HCT116 (cell line): ENCODE measurements at regions not wholly inside any gene's neighbourhood (a gene's known extent, or its start where the extent isn't known, plus 50 kb on each side); places are given as distances from the start of the nearest gene placed in this dataset.

Experiments
- ATAC-seq: fragments of 200-7000 bp; cut with Tn5 transposase; 2 replicates; pipeline ENCODE4 v1.9.1; 2020; ENCODE audit warnings: mild to moderate bottlenecking, moderate library complexity
- BruUV-seq: library from RNA; stranded (reverse); fragments of 400-500 nt; replicated peaks from 2 replicates; lab custom pipeline; 2021; lab: Mats Ljungman, UMichigan
- CTCF ChIA-PET: fragments of 300-600 bp; sonication (Branson Sonifier 250); formaldehyde crosslinking; loops from one replicate; lab custom pipeline; 2021; ENCODE audit warnings: antibody characterized with exemption; lab: Charles Lee
- POLR2A ChIA-PET: fragments of 300-600, 350-600 bp; sonication (Branson Sonifier 250); formaldehyde crosslinking; loops from one replicate; lab custom pipeline; 2021; ENCODE audit warnings: antibody characterized with exemption; lab: Charles Lee
- RAD21 ChIA-PET, 2 experiments: fragments of 300-600 bp; sonication (Branson Sonifier 250); formaldehyde crosslinking; loops; one replicate each; lab custom pipeline; 2023; ENCODE audit warnings: low total read pairs in 2 of 2; ENCODE audit not compliant: uncharacterized antibody in 2 of 2, unreplicated experiment in 2 of 2, low non-redundant PET in 1 of 2; lab: Charles Lee
- DNase-seq: peaks from one replicate; pipeline ENCODE4 v3.0.0-alpha.2; 2010; ENCODE audit warnings: low read depth, low spot score
- H2AFZ ChIP-seq: fragments of 200-600 bp; shearing (Covaris generic), sonication (generic); 2 replicates; pipeline ENCODE4 v1.6.1; 2017; ENCODE audit warnings: low read depth, mixed run types, mixed read lengths, antibody characterized with exemption, low read length; ENCODE audit not compliant: poor library complexity, severe bottlenecking
- H3K27ac ChIP-seq: 2 replicates; pipeline ENCODE4 v1.5.1; 2012; ENCODE audit warnings: low read depth, low read length
- H3K27me3 ChIP-seq: fragments of 200-600 bp; sonication (generic); 2 replicates; pipeline ENCODE4 v1.6.1; 2016; ENCODE audit warnings: mixed run types, low read length, mixed read lengths; ENCODE audit not compliant: insufficient read depth
- H3K36me3 ChIP-seq, 2 experiments: fragments of 200-500 bp in 1 of 2; fragments of 200-600 bp in 1 of 2; sonication (Bioruptor generic) in 1 of 2; sonication (generic) in 1 of 2; 2 replicates each; pipeline versions ENCODE4 v1.5.1 to v1.6.1; 2014 to 2016; ENCODE audit warnings: low read length in 2 of 2, inconsistent platforms in 1 of 2, mixed read lengths in 1 of 2, mixed run types in 1 of 2; ENCODE audit not compliant: insufficient read depth in 2 of 2, control insufficient read depth in 1 of 2
- H3K4me1 ChIP-seq, 2 experiments: fragments of 200-600 bp in 1 of 2; sonication (generic) in 1 of 2; 2 replicates each; pipeline versions ENCODE4 v1.5.1 to v1.6.1; 2012 to 2017; ENCODE audit warnings: low read length in 2 of 2, inconsistent platforms in 1 of 2, mild to moderate bottlenecking in 1 of 2, mixed read lengths in 1 of 2, mixed run types in 1 of 2, moderate library complexity in 1 of 2; ENCODE audit not compliant: insufficient read depth in 2 of 2, control insufficient read depth in 1 of 2
- H3K4me2 ChIP-seq: fragments of 200-600 bp; sonication (generic); 2 replicates; pipeline ENCODE4 v1.6.1; 2017; ENCODE audit warnings: mixed run types, low read length, mixed read lengths
- H3K4me3 ChIP-seq, 2 experiments: fragments of 200-600 bp in 1 of 2; sonication (generic) in 1 of 2; replicated peaks in 1 of 2; 2 replicates each; pipeline ENCODE4 v1.5.1; 2011 to 2016; ENCODE audit warnings: low read length in 2 of 2, control low read depth in 1 of 2, low read depth in 1 of 2, mild to moderate bottlenecking in 1 of 2, mixed read lengths in 1 of 2, mixed run types in 1 of 2
- H3K79me2 ChIP-seq: fragments of 200-600 bp; sonication (generic); 2 replicates; pipeline ENCODE4 v1.6.1; 2017; ENCODE audit warnings: mild to moderate bottlenecking, mixed run types, low read length, moderate library complexity, mixed read lengths; ENCODE audit not compliant: insufficient read depth
- H3K9ac ChIP-seq: fragments of 200-600 bp; sonication (generic); 2 replicates; pipeline ENCODE4 v1.6.1; 2016; ENCODE audit warnings: low read length, mixed read lengths
- H3K9me2 ChIP-seq: fragments of 200-600 bp; sonication (generic), shearing (Covaris generic); 2 replicates; pipeline ENCODE4 v1.6.1; 2017; ENCODE audit warnings: mixed run types, mild to moderate bottlenecking, moderate library complexity; ENCODE audit not compliant: insufficient read depth
- H3K9me3 ChIP-seq, 2 experiments: fragments of 200-500 bp in 1 of 2; fragments of 200-600 bp in 1 of 2; sonication (Bioruptor generic) in 1 of 2; sonication (generic) in 1 of 2; 2 replicates each; pipeline ENCODE4 v1.6.1; 2014 to 2017; ENCODE audit warnings: low read length in 2 of 2, mixed read lengths in 2 of 2, inconsistent platforms in 1 of 2, low read depth in 1 of 2, mild to moderate bottlenecking in 1 of 2, mixed run types in 1 of 2, moderate library complexity in 1 of 2; ENCODE audit not compliant: control insufficient read depth in 1 of 2, insufficient read depth in 1 of 2
- H4K20me1 ChIP-seq: fragments of 200-600 bp; sonication (generic), shearing (Covaris generic); 2 replicates; pipeline ENCODE4 v1.6.1; 2017; ENCODE audit warnings: mixed run types, mild to moderate bottlenecking, moderate library complexity; ENCODE audit not compliant: insufficient read depth
- CBX3 ChIP-seq: IDR thresholded peaks from 2 replicates; pipeline ENCODE4 v1.6.1; 2012; ENCODE audit warnings: low read depth
- CEBPB ChIP-seq: IDR thresholded peaks from 2 replicates; pipeline ENCODE4 v1.6.1; 2012; ENCODE audit warnings: low read depth
- ELF1 ChIP-seq: IDR thresholded peaks from 2 replicates; pipeline ENCODE4 v1.6.1; 2012; ENCODE audit warnings: low read depth, borderline replicate concordance
- EZH2 ChIP-seq: fragments of 200-600 bp; sonication (generic); IDR thresholded peaks from 2 replicates; pipeline ENCODE4 v1.6.1; 2017; ENCODE audit warnings: antibody characterized with exemption, mixed run types
- FOSL1 ChIP-seq: IDR thresholded peaks from 2 replicates; pipeline ENCODE4 v1.6.1; 2012; ENCODE audit warnings: low read depth
- JUND ChIP-seq: IDR thresholded peaks from 2 replicates; pipeline ENCODE4 v1.6.1; 2012
- POLR2A ChIP-seq: IDR thresholded peaks from 2 replicates; pipeline ENCODE4 v1.7.0; 2011; ENCODE audit warnings: borderline replicate concordance; ENCODE audit not compliant: insufficient read depth, insufficient read length; ENCODE audit errors: extremely low read depth
- POLR2AphosphoS5 ChIP-seq: IDR thresholded peaks from 2 replicates; pipeline ENCODE4 v1.6.1; 2011; ENCODE audit warnings: mild to moderate bottlenecking, low read depth, low read length, moderate library complexity
- RAD21 ChIP-seq: IDR thresholded peaks from 2 replicates; pipeline ENCODE4 v1.6.1; 2012; ENCODE audit warnings: low read depth, mild to moderate bottlenecking
- SIN3A ChIP-seq: IDR thresholded peaks from 2 replicates; pipeline ENCODE4 v1.6.1; 2012; ENCODE audit warnings: low read depth
- TCF7L2 ChIP-seq: IDR thresholded peaks from 2 replicates; pipeline ENCODE4 v1.7.0; 2011; ENCODE audit warnings: borderline replicate concordance, inconsistent platforms; ENCODE audit not compliant: insufficient read depth, insufficient read length; ENCODE audit errors: extremely low read depth
- YY1 ChIP-seq: IDR thresholded peaks from 2 replicates; pipeline ENCODE4 v1.6.1; 2011; ENCODE audit warnings: low read length, low read depth, moderate library complexity, mild to moderate bottlenecking; ENCODE audit not compliant: insufficient replicate concordance; ENCODE audit errors: extremely low read depth
- ZFX ChIP-seq: fragments of 450-650 bp; IDR thresholded peaks from 2 replicates; pipeline ENCODE4 v1.6.1; 2017
- ZNF274 ChIP-seq: fragments of 200-500 bp; sonication (Bioruptor generic); IDR thresholded peaks from 2 replicates; pipeline ENCODE4 v1.6.1; 2014; ENCODE audit warnings: mild to moderate bottlenecking, low read depth, low read length, inconsistent platforms
- intact Hi-C: fragments of 100-400 bp; cut with micrococcal nuclease; formaldehyde crosslinking; loops from 2 replicates; pipeline ENCODE4 v1.10.0; 2022

- ATAC-seq, result no peak
- CTCF ChIA-PET, result no interaction called here
- Histone ChIP-seq H3K4me3 (no peak overlapping the region), H3K27me3 (no peaks in the 10 kb centered on the region)
- TF ChIP-seq CEBPB (no peak), JUND (no peak), FOSL1 (no peak), RAD21 (no peak), ELF1 (no peak), ZFX (no peak), POLR2A (no peak), CBX3 (no peak), EZH2 (no peak), SIN3A (no peak), ZNF274 (no peak), YY1 (no peak), POLR2AphosphoS5 (no peak)
- TF ChIP-seq, all 23 proteins: peak for 0
- Histone ChIP-seq H3K4me2 (no peak overlapping the region), H2AFZ (no peak overlapping the region), H4K20me1 (no peaks in the 10 kb centered on the region), H3K9me3 (no peaks in the 10 kb centered on the region), H3K9ac (no peak overlapping the region), H3K79me2 (no peaks in the 10 kb centered on the region), H3K27ac (no peak overlapping the region), H3K36me3 (no peaks in the 10 kb centered on the region), H3K4me1 (no peaks in the 10 kb centered on the region), H3K9me2 (no peaks in the 10 kb centered on the region)
- no peak for DNase-seq
- POLR2A ChIA-PET, result no interaction called here
- RAD21 ChIA-PET, result no interaction called here
- no TSS peak for BruUV-seq
- intact Hi-C loops, result no loop called here
Measured at GRCh38 chr3:166731701-166732100, 648.4 kb downstream of the ZBBX start.

- no peak for TF ChIP-seq EZH2
- TF ChIP-seq CEBPB, result no peak
- no peak for TF ChIP-seq ELF1
- TF ChIP-seq TCF7L2, result no peak
- TF ChIP-seq, all 23 proteins: peak for 0
- H3K4me2 ChIP-seq, result no peak overlapping the region
- no peak for DNase-seq
- no peaks in the 10 kb centered on the region for H4K20me1 ChIP-seq
- no TSS peak for BruUV-seq
- POLR2A ChIA-PET, result no interaction called here
- no peaks in the 10 kb centered on the region for H3K36me3 ChIP-seq
- H3K27ac ChIP-seq, result no peak overlapping the region
- no peaks in the 10 kb centered on the region for H3K9me3 ChIP-seq
- intact Hi-C loops, result no loop called here
- no peaks in the 10 kb centered on the region for H3K4me1 ChIP-seq
- H3K4me3 ChIP-seq, result no peak overlapping the region
- RAD21 ChIA-PET, result no interaction called here
- CTCF ChIA-PET, result no interaction called here
- H3K79me2 ChIP-seq, result no peaks in the 10 kb centered on the region
- H3K9ac ChIP-seq, result no peak overlapping the region
- no peak for ATAC-seq
- no peak overlapping the region for H2AFZ ChIP-seq
- no peaks in the 10 kb centered on the region for H3K27me3 ChIP-seq
- H3K9me2 ChIP-seq, result no peaks in the 10 kb centered on the region
Measured at GRCh38 chr3:166721466-166721865, 658.6 kb downstream of the ZBBX start.
